ENCODE measurements at regions not wholly inside any gene's neighbourhood (a gene's known extent, or its start where the extent isn't known, plus 50 kb on each side); places are given as distances from the start of the nearest gene placed in this dataset.

- WGBS (ENCODE audit: insufficient coverage, low coverage, low lambda C conversion rate, missing lambda C conversion rate), result 80% methylated on average over 5 of the region's 5 CpGs
- Histone ChIP-seq H3K4me3 (no peak overlapping the region), H3K9me3 (no peaks in the 10 kb centered on the region), H3K27me3 (no peaks in the 10 kb centered on the region), H3K36me3 (no peaks in the 10 kb centered on the region), H3K27ac (no peak overlapping the region), H3K4me1 (no peaks in the 10 kb centered on the region)
- TF ChIP-seq POLR2A (IDR thresholded peaks at IDR 0.05) (no peak), CTCF (IDR thresholded peaks at IDR 0.05) (no peak)
- ATAC-seq (no peak), DNase-seq (no peak)
- intact Hi-C loops (cut with DNase I), result no loop called here
These were observed 77.2 kb upstream of the CD44 start for GRCh38 chr11:35061516-35062440.

GRCh38 chr11:35063488-35063931 is 75.5 kb upstream of the CD44 start:
- TF ChIP-seq POLR2A (IDR thresholded peaks at IDR 0.05), result no peak
- TF ChIP-seq CTCF (IDR thresholded peaks at IDR 0.05), result no peak
- intact Hi-C loops (cut with DNase I), result no loop called here
- Histone ChIP-seq H3K27ac (no peak overlapping the region), H3K9me3 (no peaks in the 10 kb centered on the region), H3K27me3 (no peaks in the 10 kb centered on the region), H3K4me1 (no peaks in the 10 kb centered on the region), H3K36me3 (no peaks in the 10 kb centered on the region), H3K4me3 (no peak overlapping the region)
- ATAC-seq (no peak), DNase-seq (no peak)
- WGBS (ENCODE audit: insufficient coverage, low coverage, low lambda C conversion rate, missing lambda C conversion rate), result 76% methylated on average over 5 of the region's 6 CpGs

GRCh38 chr11:35064114-35064800 is 74.7 kb upstream of the CD44 start:
- WGBS (ENCODE audit: insufficient coverage, low coverage, low lambda C conversion rate, missing lambda C conversion rate), result 70% methylated on average over 8 of the region's 8 CpGs
- DNase-seq (no peak), ATAC-seq (no peak)
- no peak overlapping the region for H3K27ac ChIP-seq
- no peaks in the 10 kb centered on the region for H3K4me1 ChIP-seq
- H3K36me3 ChIP-seq, result no peaks in the 10 kb centered on the region
- no peak for TF ChIP-seq POLR2A (IDR thresholded peaks at IDR 0.05)
- no peak for TF ChIP-seq CTCF (IDR thresholded peaks at IDR 0.05)
- intact Hi-C loops (cut with DNase I), result no loop called here
- no peak overlapping the region for H3K4me3 ChIP-seq
- no peaks in the 10 kb centered on the region for H3K9me3 ChIP-seq
- H3K27me3 ChIP-seq, result no peaks in the 10 kb centered on the region

GRCh38 chr11:35065566-35065965 is 73.4 kb upstream of the CD44 start:
- H3K27ac ChIP-seq, result no peak overlapping the region
- no peaks in the 10 kb centered on the region for H3K36me3 ChIP-seq
- TF ChIP-seq POLR2A (IDR thresholded peaks at IDR 0.05) (no peak), CTCF (IDR thresholded peaks at IDR 0.05) (no peak)
- no peaks in the 10 kb centered on the region for H3K27me3 ChIP-seq
- DNase-seq, result no peak
- peaks cover 0 to 7% (median under 1%) of the 10 kb centered on the region in 4 donors for H3K9me3 ChIP-seq
- no peak for ATAC-seq
- intact Hi-C loops (cut with DNase I), result no loop called here
- H3K4me1 ChIP-seq, result no peaks in the 10 kb centered on the region
- no peak overlapping the region for H3K4me3 ChIP-seq
- 91% methylated on average over 1 of the region's 3 CpGs for WGBS (ENCODE audit: insufficient coverage, low coverage, low lambda C conversion rate, missing lambda C conversion rate)

All from right lobe of liver (tissue), 6 donors.